Midbrain (tissue), 1 donor: ENCODE measurements at regions not wholly inside any gene's neighbourhood (a gene's known extent, or its start where the extent isn't known, plus 50 kb on each side); places are given as distances from the start of the nearest gene placed in this dataset.
"Not testable (repeated sequence)": the region's sequence is repeated elsewhere in the genome, so short reads cannot be mapped to it uniquely, and the experiment has no call there.

Source experiments
- DNase-seq: peaks from one replicate; lab custom pipeline; 2025; lab: John Stamatoyannopoulos, UW

GRCh38 chr5:30152431-30152830 lies 1041.1 kb upstream of the CDH6 start:
- DNase-seq, result no peak

GRCh38 chr5:30150231-30150630 lies 1043.3 kb upstream of the CDH6 start:
- DNase-seq, result no peak

- DNase-seq, result no peak
These were observed 1044.0 kb upstream of the CDH6 start for GRCh38 chr5:30149526-30149925.

- no peak for DNase-seq
These were observed 1045.5 kb upstream of the CDH6 start for GRCh38 chr5:30147976-30148375.

GRCh38 chr5:30144059-30144458 lies 1049.4 kb upstream of the CDH6 start:
- DNase-seq, result not testable (repeated sequence)

- no peak for DNase-seq
These were observed 1051.1 kb upstream of the CDH6 start for GRCh38 chr5:30142432-30142831.

- DNase-seq, result no peak
These were observed 1072.4 kb upstream of the CDH6 start for GRCh38 chr5:30121043-30121442.

GRCh38 chr5:30117135-30117534 lies 1076.4 kb upstream of the CDH6 start:
- DNase-seq, result no peak

- no peak for DNase-seq
These were observed 1079.9 kb upstream of the CDH6 start for GRCh38 chr5:30113542-30113941.

GRCh38 chr5:30112867-30113266 lies 1080.6 kb upstream of the CDH6 start:
- DNase-seq, result no peak

GRCh38 chr5:30108051-30108450 lies 1085.4 kb upstream of the CDH6 start:
- DNase-seq, result no peak

- DNase-seq, result no peak
These were observed 1086.9 kb upstream of the CDH6 start for GRCh38 chr5:30106596-30106995.

GRCh38 chr5:30104872-30105596 lies 1088.5 kb upstream of the CDH6 start:
- DNase-seq, result no peak

- no peak for DNase-seq
These were observed 1089.9 kb upstream of the CDH6 start for GRCh38 chr5:30103452-30104202.

GRCh38 chr5:30103052-30103451 lies 1090.4 kb upstream of the CDH6 start:
- no peak for DNase-seq

GRCh38 chr5:30102185-30102584 lies 1091.3 kb upstream of the CDH6 start:
- no peak for DNase-seq

- DNase-seq, result no peak
These were observed 1092.6 kb upstream of the CDH6 start for GRCh38 chr5:30100929-30101328.

GRCh38 chr5:30100148-30100713 lies 1093.3 kb upstream of the CDH6 start:
- no peak for DNase-seq

- DNase-seq, result no peak
These were observed 1093.9 kb upstream of the CDH6 start for GRCh38 chr5:30099634-30100033.

- DNase-seq, result no peak
These were observed 1094.5 kb upstream of the CDH6 start for GRCh38 chr5:30098940-30099339.

GRCh38 chr5:30092548-30092947 lies 1100.9 kb upstream of the CDH6 start:
- no peak for DNase-seq

- no peak for DNase-seq
These were observed 1123.8 kb upstream of the CDH6 start for GRCh38 chr5:30069441-30070263.
